T-cell (primary cell): ENCODE measurements at regions not wholly inside any gene's neighbourhood (a gene's known extent, or its start where the extent isn't known, plus 50 kb on each side); places are given as distances from the start of the nearest gene placed in this dataset.

ENCODE experiments used
- ATAC-seq, 4 experiments: fragments of 200-7000 bp in 3 of 4; fragments of 150-1000 bp in 1 of 4; cut with Tn5 transposase; replicated peaks in 1 of 4; 1 replicate in 3 of 4; 2 replicates in 1 of 4; pipeline ENCODE4 v1.10.0; 2021; ENCODE audit warnings: moderate library complexity in 3 of 4, mild to moderate bottlenecking in 2 of 4, moderate number of reproducible peaks in 1 of 4
- CTCF ChIA-PET, 2 donors: fragments of 300-600 bp; sonication (Branson Sonifier 250); formaldehyde crosslinking; loops; one replicate each; lab custom pipeline; 2022; ENCODE audit warnings: antibody characterized with exemption in 2 of 2; lab: Charles Lee
- POLR2A ChIA-PET, 2 donors: fragments of 300-600 bp; sonication (Branson Sonifier 250); formaldehyde crosslinking; loops; one replicate each; lab custom pipeline; 2022; ENCODE audit warnings: antibody characterized with exemption in 2 of 2; lab: Charles Lee
- DNase-seq, 35 experiments: peaks; one replicate each; pipeline versions ENCODE4 v3.0.0 to v3.0.0-alpha.2; 2013 to 2023
- H3K27ac ChIP-seq: one replicate; pipeline ENCODE4 v1.5.1; 2013; ENCODE audit warnings: low read length
- H3K27me3 ChIP-seq, 2 experiments: replicated peaks in 1 of 2; 1 replicate in 1 of 2; 2 replicates in 1 of 2; pipeline versions ENCODE4 v1.6.1 to v1.7.0; 2013; ENCODE audit warnings: low read length in 1 of 2, mixed read lengths in 1 of 2; ENCODE audit not compliant: control insufficient read depth in 2 of 2, insufficient read depth in 2 of 2; ENCODE audit errors: extremely low read depth in 1 of 2
- H3K36me3 ChIP-seq, 2 donors: 1 replicate in 1 of 2; 2 replicates in 1 of 2; pipeline versions ENCODE4 v1.6.1 to v1.7.0; 2013; ENCODE audit warnings: low read length in 1 of 2; ENCODE audit not compliant: control insufficient read depth in 2 of 2, insufficient read depth in 1 of 2; ENCODE audit errors: extremely low read depth in 1 of 2
- H3K4me1 ChIP-seq, 2 experiments: 1 replicate in 1 of 2; 2 replicates in 1 of 2; pipeline versions ENCODE4 v1.6.1 to v1.7.0; 2013; ENCODE audit warnings: low read length in 2 of 2, mixed read lengths in 1 of 2; ENCODE audit not compliant: insufficient read depth in 2 of 2, control insufficient read depth in 1 of 2; ENCODE audit errors: extremely low read depth in 1 of 2
- H3K4me3 ChIP-seq, 2 donors: 1 replicate in 1 of 2; 2 replicates in 1 of 2; pipeline versions ENCODE4 v1.5.1 to v1.7.0; 2013; ENCODE audit warnings: mild to moderate bottlenecking in 2 of 2, low read length in 1 of 2, moderate library complexity in 1 of 2; ENCODE audit not compliant: control insufficient read depth in 1 of 2; ENCODE audit errors: extremely low read depth in 1 of 2
- H3K9me3 ChIP-seq: 2 replicates; pipeline ENCODE4 v1.7.0; 2013
- H3K27ac Mint-ChIP-seq, 2 donors: one replicate each; pipeline ENCODE4 v1.8.0; 2020 to 2021; ENCODE audit warnings: mild to moderate bottlenecking in 2 of 2, mixed read lengths in 2 of 2
- H3K27me3 Mint-ChIP-seq, 2 donors: one replicate each; pipeline ENCODE4 v1.8.0; 2021 to 2022; ENCODE audit warnings: mixed read lengths in 2 of 2
- H3K36me3 Mint-ChIP-seq: one replicate; pipeline ENCODE4 v1.8.0; 2021; ENCODE audit warnings: mixed read lengths
- H3K4me1 Mint-ChIP-seq, 3 donors: one replicate each; pipeline ENCODE4 v1.8.0; 2020 to 2022; ENCODE audit warnings: mixed read lengths in 3 of 3, mild to moderate bottlenecking in 1 of 3
- H3K4me3 Mint-ChIP-seq, 3 donors: one replicate each; pipeline ENCODE4 v1.8.0; 2020 to 2022; ENCODE audit warnings: mild to moderate bottlenecking in 3 of 3, mixed read lengths in 3 of 3, moderate library complexity in 3 of 3
- H3K9me3 Mint-ChIP-seq, 3 donors: one replicate each; pipeline ENCODE4 v1.8.0; 2020 to 2022; ENCODE audit warnings: mixed read lengths in 3 of 3
- WGBS: methylation state at CpG from one replicate; pipeline ENCODE4 v1.1.5; 2013; ENCODE audit warnings: missing lambda C conversion rate; ENCODE audit not compliant: insufficient coverage; 5-methylcytosine and 5-hydroxymethylcytosine counted together

DNA sequence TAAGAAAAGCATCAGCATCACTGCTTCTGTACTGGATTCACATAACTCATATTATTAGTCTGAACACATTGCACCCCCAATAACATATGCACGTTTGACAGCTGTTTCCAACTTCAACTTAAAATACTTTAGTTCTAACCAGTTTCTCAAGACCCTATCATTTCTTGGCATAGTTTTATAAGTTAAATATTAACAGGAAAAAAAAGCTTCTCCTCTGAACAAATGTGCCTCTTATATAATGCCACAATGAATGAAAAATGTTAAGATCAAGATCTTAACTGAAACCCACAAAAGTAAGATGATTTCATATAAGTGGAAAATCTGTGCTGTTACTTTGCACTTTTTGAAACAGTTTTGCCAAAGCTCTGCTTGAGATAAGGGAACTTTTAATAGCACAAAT, 652.8 kb upstream of the FAM241A start:
- Mint-ChIP-seq H3K36me3 (no peaks in the 10 kb centered on the region), H3K27ac (no peak overlapping the region), H3K27me3 (no peaks in the 10 kb centered on the region), H3K4me3 (no peak overlapping the region), H3K9me3 (peaks cover 10 to 15% (median 11%) of the 10 kb centered on the region in 3 donors), H3K4me1 (no peaks in the 10 kb centered on the region)
- no CpG with 5 or more reads among the region's 1 CpG for WGBS
- DNase-seq (no peak), ATAC-seq (no peak)
- Histone ChIP-seq H3K36me3 (no peaks in the 10 kb centered on the region), H3K27ac (no peak overlapping the region), H3K27me3 (no peaks in the 10 kb centered on the region), H3K4me1 (no peaks in the 10 kb centered on the region), H3K9me3 (no peaks in the 10 kb centered on the region), H3K4me3 (no peak overlapping the region)
- POLR2A ChIA-PET: no interaction called here
- CTCF ChIA-PET: no interaction called here

DNA sequence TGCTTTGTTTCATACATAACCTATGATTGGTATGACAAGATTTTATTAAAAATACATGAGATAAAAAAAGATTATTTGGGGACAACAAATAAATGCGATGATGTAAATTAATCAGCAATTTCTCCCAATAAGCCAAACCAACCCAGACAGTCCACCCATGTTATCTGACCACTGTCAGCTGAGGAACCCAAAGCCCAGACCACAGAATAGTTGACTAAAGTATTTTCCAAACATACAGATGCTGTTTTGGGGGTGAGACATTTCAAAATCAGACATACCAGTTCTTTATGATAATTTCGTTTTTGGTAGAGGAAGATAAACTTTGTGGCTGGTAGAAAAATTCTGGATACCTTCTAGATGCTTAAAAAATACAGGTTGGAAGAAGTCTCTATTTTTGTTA, 650.8 kb upstream of the FAM241A start:
- Histone ChIP-seq H3K9me3 (no peaks in the 10 kb centered on the region), H3K27ac (no peak overlapping the region), H3K4me3 (no peak overlapping the region), H3K4me1 (no peaks in the 10 kb centered on the region), H3K36me3 (no peaks in the 10 kb centered on the region), H3K27me3 (no peaks in the 10 kb centered on the region)
- H3K27me3 Mint-ChIP-seq: no peaks in the 10 kb centered on the region
- H3K4me3 Mint-ChIP-seq: no peak overlapping the region
- ChIA-PET POLR2A (no interaction called here), CTCF (no interaction called here)
- peaks cover 0 to 9% (median 3%) of the 10 kb centered on the region in 3 donors for H3K9me3 Mint-ChIP-seq
- H3K36me3 Mint-ChIP-seq: no peaks in the 10 kb centered on the region
- H3K4me1 Mint-ChIP-seq: no peaks in the 10 kb centered on the region
- ATAC-seq: no peak
- no peak overlapping the region for H3K27ac Mint-ChIP-seq
- WGBS: no CpG with 5 or more reads among the region's 2 CpGs
- DNase-seq: no peak

DNA sequence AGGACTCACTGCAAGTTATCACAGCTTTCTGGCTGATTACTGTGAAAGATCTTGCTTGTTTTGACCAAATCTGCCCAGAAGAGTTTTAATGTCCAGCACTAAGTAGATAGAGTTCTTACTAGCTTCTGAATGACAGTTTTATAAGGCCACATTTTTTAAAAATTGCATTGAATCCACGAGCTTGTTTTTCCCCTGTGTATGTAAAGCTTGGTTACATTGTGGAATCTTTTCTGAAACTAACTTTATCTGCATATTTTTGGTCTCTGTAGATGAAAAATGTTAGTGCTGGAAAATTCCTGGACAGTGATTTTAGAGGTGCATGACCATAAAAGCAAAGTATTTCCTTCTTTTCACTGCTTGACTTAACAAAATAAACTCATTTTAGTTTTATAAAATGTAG, 650.3 kb upstream of the FAM241A start:
- H3K27ac Mint-ChIP-seq: no peak overlapping the region
- no peaks in the 10 kb centered on the region for H3K36me3 Mint-ChIP-seq
- Histone ChIP-seq H3K27ac (no peak overlapping the region), H3K9me3 (no peaks in the 10 kb centered on the region), H3K36me3 (no peaks in the 10 kb centered on the region), H3K4me3 (no peak overlapping the region), H3K27me3 (no peaks in the 10 kb centered on the region), H3K4me1 (no peaks in the 10 kb centered on the region)
- DNase-seq (no peak), ATAC-seq (no peak)
- ChIA-PET CTCF (no interaction called here), POLR2A (no interaction called here)
- no peak overlapping the region for H3K4me3 Mint-ChIP-seq
- no peaks in the 10 kb centered on the region for H3K4me1 Mint-ChIP-seq
- H3K9me3 Mint-ChIP-seq: peaks cover 0 to 9% (median 3%) of the 10 kb centered on the region in 3 donors
- no CpG with 5 or more reads among the region's 1 CpG for WGBS
- no peaks in the 10 kb centered on the region for H3K27me3 Mint-ChIP-seq

DNA sequence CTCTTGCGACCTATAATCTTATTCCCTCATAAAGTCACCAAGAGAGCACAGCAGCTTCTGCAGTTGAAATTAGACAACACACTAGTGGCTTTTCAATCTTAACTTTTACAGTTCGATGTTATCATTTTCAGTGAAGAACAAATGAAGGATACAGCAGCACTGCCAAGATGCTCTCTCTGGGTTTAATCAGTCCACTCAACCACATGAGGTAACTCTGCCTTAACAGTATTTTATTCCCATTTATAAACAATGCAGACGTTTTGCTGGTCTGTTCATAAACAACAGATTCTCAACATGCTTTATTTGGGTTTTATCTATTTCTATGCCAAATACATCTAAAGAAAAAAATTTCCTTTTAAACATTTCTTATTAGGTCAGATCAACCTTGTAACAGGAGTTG, 646.0 kb upstream of the FAM241A start:
- DNase-seq: no peak
- no peaks in the 10 kb centered on the region for H3K36me3 ChIP-seq
- Mint-ChIP-seq H3K27me3 (no peaks in the 10 kb centered on the region), H3K4me1 (no peaks in the 10 kb centered on the region), H3K4me3 (no peak overlapping the region), H3K9me3 (peaks cover 5 to 11% (median 11%) of the 10 kb centered on the region in 3 donors), H3K27ac (no peak overlapping the region), H3K36me3 (no peaks in the 10 kb centered on the region)
- 60% methylated on average over 2 of the region's 3 CpGs for WGBS
- no peaks in the 10 kb centered on the region for H3K4me1 ChIP-seq
- H3K27ac ChIP-seq: no peak overlapping the region
- no peaks in the 10 kb centered on the region for H3K9me3 ChIP-seq
- CTCF ChIA-PET: no interaction called here
- POLR2A ChIA-PET: interaction anchor here in 1 of 2 donors (0.6 kb wide), 1 partner anchor 185 kb away, joined by 3 read pairs; no protein-coding TSS in a partner anchor
- H3K27me3 ChIP-seq: no peaks in the 10 kb centered on the region
- H3K4me3 ChIP-seq: no peak overlapping the region
- ATAC-seq: no peak

DNA sequence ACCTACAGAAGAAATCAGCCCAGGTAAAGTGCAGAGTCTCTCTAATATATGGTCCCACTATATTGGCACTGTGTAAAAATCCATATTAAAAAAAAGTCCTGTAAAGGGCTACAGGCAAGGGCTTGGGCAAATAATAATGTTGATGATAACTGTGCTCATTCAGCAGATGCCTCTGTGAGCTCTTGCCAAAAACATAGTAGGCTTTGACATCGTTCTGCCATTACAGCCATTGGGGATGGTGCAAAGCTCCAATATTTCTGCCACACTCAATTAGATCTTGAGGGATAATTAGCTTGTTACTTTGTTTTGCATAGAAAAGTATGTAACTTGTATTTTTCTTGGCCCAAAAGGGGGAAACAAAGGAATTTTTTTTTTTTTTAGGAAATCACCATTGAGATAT, 645.5 kb upstream of the FAM241A start:
- peaks cover 5 to 11% (median 11%) of the 10 kb centered on the region in 3 donors for H3K9me3 Mint-ChIP-seq
- Histone ChIP-seq H3K36me3 (no peaks in the 10 kb centered on the region), H3K4me1 (no peaks in the 10 kb centered on the region), H3K9me3 (no peaks in the 10 kb centered on the region), H3K4me3 (no peak overlapping the region), H3K27ac (no peak overlapping the region), H3K27me3 (no peaks in the 10 kb centered on the region)
- DNase-seq (no peak), ATAC-seq (no peak)
- no peaks in the 10 kb centered on the region for H3K36me3 Mint-ChIP-seq
- H3K4me3 Mint-ChIP-seq: no peak overlapping the region
- CTCF ChIA-PET: no interaction called here
- H3K27me3 Mint-ChIP-seq: no peaks in the 10 kb centered on the region
- POLR2A ChIA-PET: interaction anchor here in 1 of 2 donors (0.6 kb wide), 1 partner anchor 60 kb away, joined by 4 read pairs; no protein-coding TSS in a partner anchor
- no peak overlapping the region for H3K27ac Mint-ChIP-seq
- H3K4me1 Mint-ChIP-seq: no peaks in the 10 kb centered on the region
- no CpG with 5 or more reads among the region's 1 CpG for WGBS

DNA sequence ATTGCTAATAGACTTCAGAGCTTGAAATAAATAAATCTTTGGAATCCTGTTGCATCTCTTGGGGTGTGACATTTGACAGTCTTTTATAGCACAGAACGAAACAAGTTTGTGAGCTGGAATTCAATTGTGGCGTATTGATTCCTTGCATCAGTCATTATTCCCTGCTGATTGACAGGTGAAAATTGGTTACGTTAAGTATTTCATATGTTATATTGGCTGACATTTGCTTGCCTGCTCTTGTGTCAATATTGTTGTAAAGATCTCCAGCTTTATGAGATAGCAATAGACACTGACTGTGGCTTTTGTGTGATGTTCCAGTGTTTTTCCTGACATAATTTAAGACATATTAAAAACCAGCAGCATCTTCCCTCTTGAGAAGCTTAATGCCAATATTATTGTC, 644.4 kb upstream of the FAM241A start:
- Mint-ChIP-seq H3K36me3 (no peaks in the 10 kb centered on the region), H3K4me3 (no peak overlapping the region), H3K4me1 (no peaks in the 10 kb centered on the region), H3K9me3 (peaks cover 5 to 11% (median 11%) of the 10 kb centered on the region in 3 donors), H3K27ac (no peak overlapping the region), H3K27me3 (no peaks in the 10 kb centered on the region)
- H3K27ac ChIP-seq: no peak overlapping the region
- no peaks in the 10 kb centered on the region for H3K4me1 ChIP-seq
- H3K36me3 ChIP-seq: no peaks in the 10 kb centered on the region
- no peaks in the 10 kb centered on the region for H3K27me3 ChIP-seq
- no peak overlapping the region for H3K4me3 ChIP-seq
- CTCF ChIA-PET: no interaction called here
- ATAC-seq: no peak
- no peak for DNase-seq
- WGBS: 83% methylated on average over 2 of the region's 3 CpGs
- POLR2A ChIA-PET: no interaction called here
- no peaks in the 10 kb centered on the region for H3K9me3 ChIP-seq

DNA sequence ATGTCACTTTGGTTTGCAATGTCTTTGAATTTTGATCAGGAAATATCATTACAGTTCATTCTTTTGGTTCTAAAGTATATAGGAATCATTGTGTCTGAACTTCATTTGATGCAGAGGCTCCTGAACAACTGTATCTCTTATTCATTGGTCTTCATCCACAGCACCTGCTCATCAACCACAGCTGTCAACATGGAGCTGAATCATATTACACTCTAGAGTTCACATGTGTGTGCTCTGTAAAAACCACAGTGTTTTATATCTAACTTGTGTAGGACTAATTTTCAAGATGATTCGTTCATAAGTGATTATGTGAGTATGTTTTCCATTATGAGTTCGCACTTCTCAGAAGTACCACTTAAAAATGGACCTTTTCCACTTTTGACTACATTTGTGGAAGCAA, 643.3 kb upstream of the FAM241A start:
- peaks cover 5 to 11% (median 11%) of the 10 kb centered on the region in 3 donors for H3K9me3 Mint-ChIP-seq
- H3K27me3 ChIP-seq: no peaks in the 10 kb centered on the region
- H3K36me3 ChIP-seq: no peaks in the 10 kb centered on the region
- H3K36me3 Mint-ChIP-seq: no peaks in the 10 kb centered on the region
- no peak overlapping the region for H3K4me3 Mint-ChIP-seq
- ATAC-seq: no peak
- H3K4me1 ChIP-seq: no peaks in the 10 kb centered on the region
- no peak for DNase-seq
- ChIA-PET POLR2A (no interaction called here), CTCF (no interaction called here)
- WGBS: no CpG with 5 or more reads among the region's 2 CpGs
- no peaks in the 10 kb centered on the region for H3K9me3 ChIP-seq
- H3K4me1 Mint-ChIP-seq: no peaks in the 10 kb centered on the region
- no peaks in the 10 kb centered on the region for H3K27me3 Mint-ChIP-seq
- no peak overlapping the region for H3K27ac Mint-ChIP-seq
- H3K27ac ChIP-seq: no peak overlapping the region
- H3K4me3 ChIP-seq: no peak overlapping the region
